SK-N-SH (cell line): ENCODE measurements at regions not wholly inside any gene's neighbourhood (a gene's known extent, or its start where the extent isn't known, plus 50 kb on each side); places are given as distances from the start of the nearest gene placed in this dataset.

Source experiments
- CTCF ChIA-PET: fragments of 300-600, 350-600 bp; formaldehyde crosslinking; extraction: SDS; loops from one replicate; lab custom pipeline; 2021; lab: Yijun Ruan, JAX
- POLR2A ChIA-PET: fragments of 350-600 bp; sonication (Branson Sonifier 250); formaldehyde crosslinking; extraction: SDS; loops from one replicate; lab custom pipeline; 2020; ENCODE audit warnings: antibody characterized with exemption, inconsistent platforms; lab: Yijun Ruan, JAX
- DNase-seq: peaks from one replicate; pipeline ENCODE4 v3.0.0; 2012
- H2AFZ ChIP-seq: fragments of 200-600 bp; sonication (generic); 2 replicates; pipeline ENCODE4 v1.8.1; 2016; ENCODE audit warnings: antibody characterized with exemption, mild to moderate bottlenecking, low read depth
- H3F3A ChIP-seq: fragments of 200-600 bp; sonication (generic); replicated peaks from 2 replicates; pipeline ENCODE3; 2016; ENCODE audit warnings: antibody characterized with exemption, mild to moderate bottlenecking; ENCODE audit not compliant: insufficient read depth
- H3K27ac ChIP-seq, 2 experiments: fragments of 200-500 bp in 1 of 2; fragments of 200-600 bp in 1 of 2; sonication (Bioruptor generic) in 1 of 2; sonication (generic), shearing (Covaris generic) in 1 of 2; 2 replicates each; pipeline versions ENCODE4 v1.5.1 to v1.6.1; 2014 to 2016; ENCODE audit warnings: low read depth in 2 of 2, inconsistent platforms in 1 of 2, low read length in 1 of 2, mild to moderate bottlenecking in 1 of 2, mixed read lengths in 1 of 2
- H3K27me3 ChIP-seq: fragments of 200-600 bp; sonication (generic), shearing (Covaris generic); 2 replicates; pipeline ENCODE4 v1.6.1; 2016; ENCODE audit warnings: mixed run types; ENCODE audit not compliant: insufficient read depth
- H3K36me3 ChIP-seq, 2 experiments: fragments of 200-500 bp in 1 of 2; fragments of 200-600 bp in 1 of 2; sonication (Bioruptor generic) in 1 of 2; sonication (generic) in 1 of 2; replicated peaks in 1 of 2; 2 replicates each; pipeline versions ENCODE3 to v1.5.1; 2014 to 2016; ENCODE audit warnings: low read length in 1 of 2, mild to moderate bottlenecking in 1 of 2; ENCODE audit not compliant: insufficient read depth in 2 of 2, control insufficient read depth in 1 of 2
- H3K4me1 ChIP-seq, 2 experiments: fragments of 200-500 bp in 1 of 2; fragments of 200-600 bp in 1 of 2; sonication (Bioruptor generic) in 1 of 2; sonication (generic), shearing (Covaris generic) in 1 of 2; 2 replicates each; pipeline versions ENCODE4 v1.5.1 to v1.6.1; 2014 to 2016; ENCODE audit warnings: low read depth in 1 of 2, low read length in 1 of 2, mixed run types in 1 of 2; ENCODE audit not compliant: insufficient read depth in 2 of 2, control insufficient read depth in 1 of 2
- H3K4me2 ChIP-seq: fragments of 200-600 bp; sonication (generic), shearing (Covaris generic); 2 replicates; pipeline ENCODE4 v1.6.1; 2017; ENCODE audit warnings: mixed run types
- H3K4me3 ChIP-seq, 2 experiments: fragments of 200-500 bp in 1 of 2; fragments of 200-600 bp in 1 of 2; sonication (Bioruptor generic) in 1 of 2; sonication (generic), shearing (Covaris generic) in 1 of 2; 2 replicates each; pipeline versions ENCODE4 v1.5.1 to v1.8.1; 2014 to 2016; ENCODE audit warnings: low read depth in 2 of 2, inconsistent platforms in 1 of 2, low read length in 1 of 2, mild to moderate bottlenecking in 1 of 2, mixed read lengths in 1 of 2, moderate library complexity in 1 of 2
- H3K79me2 ChIP-seq: fragments of 200-600 bp; sonication (generic); 2 replicates; pipeline ENCODE4 v1.8.1; 2017; ENCODE audit warnings: mild to moderate bottlenecking; ENCODE audit not compliant: insufficient read depth
- H3K9ac ChIP-seq: fragments of 200-600 bp; sonication (generic); 2 replicates; pipeline ENCODE4 v1.6.1; 2017; ENCODE audit warnings: mixed run types
- H3K9me2 ChIP-seq: fragments of 200-600 bp; sonication (generic); 2 replicates; pipeline ENCODE4 v1.6.1; 2017; ENCODE audit warnings: mixed run types
- H3K9me3 ChIP-seq: fragments of 200-600 bp; sonication (generic); 2 replicates; pipeline ENCODE4 v1.6.1; 2017; ENCODE audit warnings: mixed run types, mild to moderate bottlenecking, moderate library complexity
- H4K20me1 ChIP-seq: fragments of 200-600 bp; sonication (generic); 2 replicates; pipeline ENCODE4 v1.6.1; 2017; ENCODE audit warnings: mild to moderate bottlenecking, mixed run types; ENCODE audit not compliant: insufficient read depth
- CHD2 ChIP-seq: fragments of 150-350 bp; IDR thresholded peaks from 2 replicates; pipeline ENCODE4 v1.6.1; 2018; ENCODE audit warnings: low read length; ENCODE audit not compliant: partially characterized antibody
- ELF1 ChIP-seq: IDR thresholded peaks from 2 replicates; pipeline ENCODE4 v1.4.0; 2012
- EP300 ChIP-seq, 2 experiments: IDR thresholded peaks; 2 replicates each; pipeline versions ENCODE4 v1.4.0 to v1.6.1; 2012; ENCODE audit warnings: borderline replicate concordance in 1 of 2, low read depth in 1 of 2, low read length in 1 of 2
- EZH2phosphoT487 ChIP-seq: fragments of 200-600 bp; sonication (generic); IDR thresholded peaks from 2 replicates; pipeline ENCODE4 v1.6.1; 2017; ENCODE audit warnings: low read depth, mixed run types, mild to moderate bottlenecking, antibody characterized with exemption, moderate library complexity, borderline replicate concordance
- FOSL2 ChIP-seq: IDR thresholded peaks from 2 replicates; pipeline ENCODE4 v1.4.0; 2012; ENCODE audit warnings: low read depth, mild to moderate bottlenecking, moderate library complexity, borderline replicate concordance
- FOXJ3 ChIP-seq: sonication (generic); formaldehyde crosslinking; IDR thresholded peaks from 2 replicates; pipeline ENCODE4 v1.5.1; 2020; ENCODE audit warnings: mild to moderate bottlenecking, missing genetic modification reagents
- FOXM1 ChIP-seq: IDR thresholded peaks from 2 replicates; pipeline ENCODE4 v1.4.0; 2012; ENCODE audit warnings: low read depth, mild to moderate bottlenecking
- GATA2 ChIP-seq: sonication (generic); formaldehyde crosslinking; IDR thresholded peaks from 2 replicates; pipeline ENCODE4 v1.5.0; 2020; ENCODE audit warnings: mild to moderate bottlenecking, missing genetic modification reagents
- MEF2A ChIP-seq: IDR thresholded peaks from 2 replicates; pipeline ENCODE4 v1.4.0; 2012; ENCODE audit warnings: low read depth, borderline replicate concordance
- MXI1 ChIP-seq: IDR thresholded peaks from 2 replicates; pipeline ENCODE4 v1.6.1; 2012; ENCODE audit warnings: mild to moderate bottlenecking, low read depth, low read length, improper control_type of control experiment
- NFIC ChIP-seq: IDR thresholded peaks from 2 replicates; pipeline ENCODE4 v1.4.0; 2012; ENCODE audit warnings: borderline replicate concordance
- NRF1 ChIP-seq: IDR thresholded peaks from 2 replicates; pipeline ENCODE4 v1.6.1; 2012; ENCODE audit warnings: low read depth, mild to moderate bottlenecking, low read length
- POLR2AphosphoS5 ChIP-seq: IDR thresholded peaks from 2 replicates; pipeline ENCODE4 v1.6.1; 2012; ENCODE audit warnings: low read depth, low read length
- RFX5 ChIP-seq: IDR thresholded peaks from 2 replicates; pipeline ENCODE4 v1.6.1; 2012; ENCODE audit warnings: mild to moderate bottlenecking, improper control_type of control experiment, low read length
- RXRA ChIP-seq: IDR thresholded peaks from 2 replicates; pipeline ENCODE4 v1.4.0; 2012; ENCODE audit warnings: low read depth, mild to moderate bottlenecking, borderline replicate concordance
- SIN3A ChIP-seq: IDR thresholded peaks from 2 replicates; pipeline ENCODE4 v1.6.1; 2012; ENCODE audit warnings: low read depth, mild to moderate bottlenecking, low read length, moderate library complexity, borderline replicate concordance
- TEAD4 ChIP-seq: IDR thresholded peaks from 2 replicates; pipeline ENCODE4 v1.4.0; 2012; ENCODE audit warnings: mild to moderate bottlenecking, borderline replicate concordance; ENCODE audit not compliant: insufficient read depth
- YY1 ChIP-seq: IDR thresholded peaks from 2 replicates; pipeline ENCODE4 v1.4.0; 2012; ENCODE audit warnings: low read depth, mild to moderate bottlenecking
- WGBS: methylation state at CpG from one replicate; pipeline ENCODE4 v1.1.6; 2017; ENCODE audit warnings: low lambda C conversion rate; 5-methylcytosine and 5-hydroxymethylcytosine counted together
- TF ChIP-seq, protein P1 (sequence below): IDR thresholded peaks from 2 replicates; pipeline ENCODE4 v1.4.0; 2012; ENCODE audit warnings: low read depth, borderline replicate concordance
- TF ChIP-seq, protein P2 (sequence below): IDR thresholded peaks from 2 replicates; pipeline ENCODE4; 2012
- TF ChIP-seq, protein P3 (sequence below): IDR thresholded peaks from 2 replicates; pipeline ENCODE4 v1.4.0; 2012; ENCODE audit warnings: low read depth
- TF ChIP-seq, protein P4 (sequence below): fragments of 150-350 bp; IDR thresholded peaks from 2 replicates; pipeline ENCODE4 v1.6.1; 2017; ENCODE audit warnings: antibody characterized with exemption, low read length, low read depth, borderline replicate concordance

DNA sequence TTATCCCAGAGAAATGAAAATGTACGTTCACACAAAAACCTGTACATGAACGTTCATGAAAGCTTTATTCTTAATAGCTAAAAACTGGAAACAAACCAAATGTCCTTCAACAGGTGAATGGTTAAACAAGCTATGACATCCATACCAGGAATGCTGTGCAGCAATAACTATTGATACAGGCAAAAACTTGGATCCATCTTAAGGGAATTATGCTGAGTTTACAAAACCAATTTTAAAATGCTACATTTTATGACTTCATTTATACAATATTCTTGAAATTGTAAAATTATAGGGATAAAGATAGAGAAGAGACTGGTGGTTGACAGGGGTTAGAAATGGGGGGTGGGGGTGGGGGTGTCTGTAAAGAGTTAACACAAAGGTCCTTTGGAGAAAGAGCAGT lies 280.3 kb downstream of the TGFB2 start:
- H3K4me2 ChIP-seq: no peak overlapping the region
- ChIA-PET POLR2A (no interaction called here), CTCF (no interaction called here)
- peaks cover 0 to 4% of the 10 kb centered on the region in 2 experiments for H3K36me3 ChIP-seq
- H3K9me2 ChIP-seq: no peaks in the 10 kb centered on the region
- no peaks in the 10 kb centered on the region for H3F3A ChIP-seq
- no peak for DNase-seq
- TF ChIP-seq RFX5 (no peak), TEAD4 (no peak), GATA2 (CRISPR knock-in tag) (no peak), EZH2phosphoT487 (no peak), CHD2 (no peak), NRF1 (no peak), FOXJ3 (CRISPR knock-in tag) (no peak), YY1 (no peak), NFIC (no peak), POLR2AphosphoS5 (no peak), ELF1 (no peak), EP300 (IDR thresholded peaks at IDR 0.05; ENCODE audit: borderline replicate concordance in 1 of 2, low read depth in 1 of 2, low read length in 1 of 2) (no peak)
- TF ChIP-seq, protein P1, sequence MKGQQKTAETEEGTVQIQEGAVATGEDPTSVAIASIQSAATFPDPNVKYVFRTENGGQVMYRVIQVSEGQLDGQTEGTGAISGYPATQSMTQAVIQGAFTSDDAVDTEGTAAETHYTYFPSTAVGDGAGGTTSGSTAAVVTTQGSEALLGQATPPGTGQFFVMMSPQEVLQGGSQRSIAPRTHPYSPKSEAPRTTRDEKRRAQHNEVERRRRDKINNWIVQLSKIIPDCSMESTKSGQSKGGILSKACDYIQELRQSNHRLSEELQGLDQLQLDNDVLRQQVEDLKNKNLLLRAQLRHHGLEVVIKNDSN: no peak
- TF ChIP-seq, protein P2, sequence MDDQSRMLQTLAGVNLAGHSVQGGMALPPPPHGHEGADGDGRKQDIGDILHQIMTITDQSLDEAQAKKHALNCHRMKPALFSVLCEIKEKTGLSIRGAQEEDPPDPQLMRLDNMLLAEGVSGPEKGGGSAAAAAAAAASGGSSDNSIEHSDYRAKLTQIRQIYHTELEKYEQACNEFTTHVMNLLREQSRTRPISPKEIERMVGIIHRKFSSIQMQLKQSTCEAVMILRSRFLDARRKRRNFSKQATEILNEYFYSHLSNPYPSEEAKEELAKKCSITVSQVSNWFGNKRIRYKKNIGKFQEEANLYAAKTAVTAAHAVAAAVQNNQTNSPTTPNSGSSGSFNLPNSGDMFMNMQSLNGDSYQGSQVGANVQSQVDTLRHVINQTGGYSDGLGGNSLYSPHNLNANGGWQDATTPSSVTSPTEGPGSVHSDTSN: no peak
- TF ChIP-seq, protein P3, sequence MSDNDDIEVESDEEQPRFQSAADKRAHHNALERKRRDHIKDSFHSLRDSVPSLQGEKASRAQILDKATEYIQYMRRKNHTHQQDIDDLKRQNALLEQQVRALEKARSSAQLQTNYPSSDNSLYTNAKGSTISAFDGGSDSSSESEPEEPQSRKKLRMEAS: no peak
- H3K4me3 ChIP-seq: no peak overlapping the region
- no peak overlapping the region for H3K27ac ChIP-seq
- H2AFZ ChIP-seq: no peak overlapping the region
- no peaks in the 10 kb centered on the region for H3K4me1 ChIP-seq
- no peaks in the 10 kb centered on the region for H4K20me1 ChIP-seq
- H3K9me3 ChIP-seq: no peaks in the 10 kb centered on the region
- WGBS: 96% methylated on average over 2 of the region's 2 CpGs
- H3K79me2 ChIP-seq: no peaks in the 10 kb centered on the region
- no peaks in the 10 kb centered on the region for H3K27me3 ChIP-seq
- no peak overlapping the region for H3K9ac ChIP-seq

DNA sequence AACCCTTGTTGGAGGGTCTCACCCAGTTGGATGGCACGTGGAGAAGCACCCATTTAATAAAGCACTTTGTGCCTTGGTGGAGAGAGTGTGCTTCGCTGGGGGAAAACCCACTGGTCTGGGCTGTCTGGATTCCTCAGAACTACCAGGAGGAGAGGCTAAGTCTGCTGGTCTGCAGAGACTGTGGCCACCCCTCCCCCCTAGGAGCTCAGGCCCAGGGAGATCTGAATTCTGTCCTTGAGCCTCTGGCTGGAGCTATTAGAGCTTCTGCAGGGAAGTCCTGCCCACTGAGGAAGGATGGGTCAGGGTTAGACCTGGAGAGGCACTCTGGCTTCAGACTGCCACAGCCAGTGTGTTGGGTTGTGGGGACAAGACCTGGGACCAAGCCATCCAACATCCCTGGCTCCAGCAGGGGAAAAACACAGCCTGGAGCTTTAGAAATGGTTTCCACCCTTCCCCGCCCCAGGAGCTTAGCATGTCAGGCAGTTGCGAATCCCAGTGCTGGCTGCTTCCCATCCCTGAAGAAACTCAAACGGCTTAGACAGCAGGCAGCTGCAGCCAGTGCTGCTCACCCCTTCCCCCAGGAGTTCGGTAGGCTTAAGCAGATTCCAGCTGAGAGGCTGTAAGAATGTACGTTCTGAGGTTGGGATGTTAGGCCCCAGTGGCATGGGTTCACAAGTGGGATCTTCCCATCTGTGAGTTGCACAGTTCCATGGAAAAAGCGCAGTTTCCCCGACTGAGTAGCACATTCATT lies 288.3 kb downstream of the TGFB2 start:
- H3K27me3 ChIP-seq: no peaks in the 10 kb centered on the region
- 84% methylated on average over 9 of the region's 9 CpGs for WGBS
- H3K79me2 ChIP-seq: no peaks in the 10 kb centered on the region
- H3K36me3 ChIP-seq: no peaks in the 10 kb centered on the region
- no peak overlapping the region for H2AFZ ChIP-seq
- H3K9me3 ChIP-seq: no peaks in the 10 kb centered on the region
- CTCF ChIA-PET: interaction anchor here (1.1 kb wide), 1 partner anchor 12 kb away, joined by 3 read pairs; no protein-coding TSS in a partner anchor
- no peak for DNase-seq
- H3K9me2 ChIP-seq: no peaks in the 10 kb centered on the region
- no peak overlapping the region for H3K27ac ChIP-seq
- H3K4me1 ChIP-seq: no peaks in the 10 kb centered on the region
- H3F3A ChIP-seq: no peaks in the 10 kb centered on the region
- POLR2A ChIA-PET: no interaction called here
- no peaks in the 10 kb centered on the region for H4K20me1 ChIP-seq
- H3K4me3 ChIP-seq: no peak overlapping the region
- H3K4me2 ChIP-seq: no peak overlapping the region
- H3K9ac ChIP-seq: no peak overlapping the region
- TF ChIP-seq FOXM1 (no peak), EP300 (IDR thresholded peaks at IDR 0.05; ENCODE audit: borderline replicate concordance in 1 of 2, low read depth in 1 of 2, low read length in 1 of 2) (no peak), CHD2 (no peak), RFX5 (no peak), TEAD4 (no peak), MEF2A (no peak), POLR2AphosphoS5 (no peak), EZH2phosphoT487 (no peak), MXI1 (no peak), FOSL2 (no peak), SIN3A (no peak), RXRA (no peak), YY1 (no peak)
- TF ChIP-seq, protein P1: no peak
- TF ChIP-seq, protein P3: no peak
- TF ChIP-seq, protein P4, sequence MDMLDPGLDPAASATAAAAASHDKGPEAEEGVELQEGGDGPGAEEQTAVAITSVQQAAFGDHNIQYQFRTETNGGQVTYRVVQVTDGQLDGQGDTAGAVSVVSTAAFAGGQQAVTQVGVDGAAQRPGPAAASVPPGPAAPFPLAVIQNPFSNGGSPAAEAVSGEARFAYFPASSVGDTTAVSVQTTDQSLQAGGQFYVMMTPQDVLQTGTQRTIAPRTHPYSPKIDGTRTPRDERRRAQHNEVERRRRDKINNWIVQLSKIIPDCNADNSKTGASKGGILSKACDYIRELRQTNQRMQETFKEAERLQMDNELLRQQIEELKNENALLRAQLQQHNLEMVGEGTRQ: no peak
